ENCODE measurements at regions not wholly inside any gene's neighbourhood (a gene's known extent, or its start where the extent isn't known, plus 50 kb on each side); places are given as distances from the start of the nearest gene placed in this dataset.

GRCh38 chr2:240213476-240214421 is 73.3 kb upstream of the OTOS start:
- TF ChIP-seq POLR2A (IDR thresholded peaks at IDR 0.05) = no peak
- TF ChIP-seq, protein P1, sequence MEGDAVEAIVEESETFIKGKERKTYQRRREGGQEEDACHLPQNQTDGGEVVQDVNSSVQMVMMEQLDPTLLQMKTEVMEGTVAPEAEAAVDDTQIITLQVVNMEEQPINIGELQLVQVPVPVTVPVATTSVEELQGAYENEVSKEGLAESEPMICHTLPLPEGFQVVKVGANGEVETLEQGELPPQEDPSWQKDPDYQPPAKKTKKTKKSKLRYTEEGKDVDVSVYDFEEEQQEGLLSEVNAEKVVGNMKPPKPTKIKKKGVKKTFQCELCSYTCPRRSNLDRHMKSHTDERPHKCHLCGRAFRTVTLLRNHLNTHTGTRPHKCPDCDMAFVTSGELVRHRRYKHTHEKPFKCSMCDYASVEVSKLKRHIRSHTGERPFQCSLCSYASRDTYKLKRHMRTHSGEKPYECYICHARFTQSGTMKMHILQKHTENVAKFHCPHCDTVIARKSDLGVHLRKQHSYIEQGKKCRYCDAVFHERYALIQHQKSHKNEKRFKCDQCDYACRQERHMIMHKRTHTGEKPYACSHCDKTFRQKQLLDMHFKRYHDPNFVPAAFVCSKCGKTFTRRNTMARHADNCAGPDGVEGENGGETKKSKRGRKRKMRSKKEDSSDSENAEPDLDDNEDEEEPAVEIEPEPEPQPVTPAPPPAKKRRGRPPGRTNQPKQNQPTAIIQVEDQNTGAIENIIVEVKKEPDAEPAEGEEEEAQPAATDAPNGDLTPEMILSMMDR (IDR thresholded peaks at IDR 0.05) = no peak
